ENCODE measurements at regions not wholly inside any gene's neighbourhood (a gene's known extent, or its start where the extent isn't known, plus 50 kb on each side); places are given as distances from the start of the nearest gene placed in this dataset.

DNA sequence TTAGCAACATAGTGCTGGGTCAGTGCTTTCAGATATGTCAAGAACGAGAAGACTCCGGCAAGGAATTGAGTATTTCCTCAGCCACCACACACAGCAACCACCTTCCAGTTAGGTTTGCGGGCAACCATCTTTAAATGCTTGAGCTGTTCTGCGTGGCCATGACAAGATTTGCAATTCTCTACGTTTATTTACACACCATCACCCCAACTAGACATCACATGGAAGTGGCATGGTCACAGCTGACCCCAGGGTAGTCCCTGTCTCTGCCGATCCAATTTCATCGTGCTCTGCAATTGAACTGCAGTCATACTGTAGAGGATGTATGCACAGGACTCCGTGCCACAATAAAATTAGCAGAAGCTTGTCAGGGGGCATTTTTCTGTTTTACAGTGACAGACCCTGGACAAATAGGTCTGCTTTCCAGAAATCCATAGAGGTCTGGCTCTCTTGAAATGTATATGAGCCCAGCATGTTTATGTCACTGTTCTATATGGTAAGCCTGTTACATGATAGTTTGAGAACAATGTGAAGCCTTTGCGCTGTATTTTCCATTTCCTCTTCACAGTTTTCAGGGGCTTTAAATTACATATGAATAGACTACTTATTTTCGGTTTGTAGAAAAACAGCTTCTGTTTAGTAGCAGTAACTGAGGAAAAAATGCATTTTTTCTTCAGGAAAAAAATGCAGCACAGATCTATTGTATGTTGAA lies 605.2 kb downstream of the NR4A2 start:
- TF ChIP-seq SIN3A (IDR thresholded peaks at IDR 0.05; ENCODE audit: borderline replicate concordance, low read depth, low read length) (no peak), IRF3 (IDR thresholded peaks at IDR 0.05; ENCODE audit: low read depth, low read length) (no peak), NRF1 (IDR thresholded peaks at IDR 0.05; ENCODE audit: low read depth, low read length) (no peak), EP300 (IDR thresholded peaks at IDR 0.05; ENCODE audit: borderline replicate concordance in 1 of 2, low read depth in 1 of 2, low read length in 1 of 2) (no peak), POLR2AphosphoS5 (IDR thresholded peaks at IDR 0.05; ENCODE audit: low read depth, low read length) (no peak)
- TF ChIP-seq, protein P1, sequence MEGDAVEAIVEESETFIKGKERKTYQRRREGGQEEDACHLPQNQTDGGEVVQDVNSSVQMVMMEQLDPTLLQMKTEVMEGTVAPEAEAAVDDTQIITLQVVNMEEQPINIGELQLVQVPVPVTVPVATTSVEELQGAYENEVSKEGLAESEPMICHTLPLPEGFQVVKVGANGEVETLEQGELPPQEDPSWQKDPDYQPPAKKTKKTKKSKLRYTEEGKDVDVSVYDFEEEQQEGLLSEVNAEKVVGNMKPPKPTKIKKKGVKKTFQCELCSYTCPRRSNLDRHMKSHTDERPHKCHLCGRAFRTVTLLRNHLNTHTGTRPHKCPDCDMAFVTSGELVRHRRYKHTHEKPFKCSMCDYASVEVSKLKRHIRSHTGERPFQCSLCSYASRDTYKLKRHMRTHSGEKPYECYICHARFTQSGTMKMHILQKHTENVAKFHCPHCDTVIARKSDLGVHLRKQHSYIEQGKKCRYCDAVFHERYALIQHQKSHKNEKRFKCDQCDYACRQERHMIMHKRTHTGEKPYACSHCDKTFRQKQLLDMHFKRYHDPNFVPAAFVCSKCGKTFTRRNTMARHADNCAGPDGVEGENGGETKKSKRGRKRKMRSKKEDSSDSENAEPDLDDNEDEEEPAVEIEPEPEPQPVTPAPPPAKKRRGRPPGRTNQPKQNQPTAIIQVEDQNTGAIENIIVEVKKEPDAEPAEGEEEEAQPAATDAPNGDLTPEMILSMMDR (IDR thresholded peaks at IDR 0.05): no peak
